Subcutaneous abdominal adipose tissue (tissue), 5 donors: ENCODE measurements at regions not wholly inside any gene's neighbourhood (a gene's known extent, or its start where the extent isn't known, plus 50 kb on each side); places are given as distances from the start of the nearest gene placed in this dataset.

Experiments used
- H3K27ac ChIP-seq: one replicate; pipeline ENCODE4 v1.7.0; 2013; ENCODE audit warnings: low read depth, mild to moderate bottlenecking, inconsistent platforms, low read length, moderate library complexity
- H3K27me3 ChIP-seq, 5 donors: one replicate each; pipeline ENCODE4 v1.7.0; 2013; ENCODE audit warnings: low read length in 5 of 5, inconsistent platforms in 1 of 5; ENCODE audit not compliant: control insufficient read depth in 5 of 5, insufficient read depth in 4 of 5
- H3K36me3 ChIP-seq, 5 donors: one replicate each; pipeline ENCODE4 v1.7.0; 2013; ENCODE audit warnings: low read length in 5 of 5; ENCODE audit not compliant: control insufficient read depth in 5 of 5, insufficient read depth in 5 of 5
- H3K4me1 ChIP-seq, 5 donors: one replicate each; pipeline ENCODE4 v1.7.0; 2013; ENCODE audit warnings: low read length in 5 of 5, mild to moderate bottlenecking in 3 of 5, moderate library complexity in 1 of 5; ENCODE audit not compliant: control insufficient read depth in 5 of 5, insufficient read depth in 5 of 5
- H3K4me3 ChIP-seq, 5 donors: one replicate each; pipeline ENCODE4 v1.7.0; 2013; ENCODE audit warnings: low read length in 5 of 5, low read depth in 1 of 5
- H3K9ac ChIP-seq, 5 donors: one replicate each; pipeline ENCODE4 v1.7.0; 2013; ENCODE audit warnings: low read length in 5 of 5, mild to moderate bottlenecking in 4 of 5, moderate library complexity in 3 of 5
- H3K9me3 ChIP-seq, 5 donors: one replicate each; pipeline ENCODE4 v1.7.0; 2013; ENCODE audit warnings: low read length in 5 of 5; ENCODE audit not compliant: control insufficient read depth in 5 of 5
- donor health status: healthy.
- donor health status: healthy.
- donor health status: healthy.
- donor health status: healthy.
- donor health status: healthy.

- Histone ChIP-seq H3K27ac (no peak overlapping the region), H3K4me3 (no peak overlapping the region), H3K36me3 (no peaks in the 10 kb centered on the region), H3K9me3 (peaks cover 4 to 17% (median 8%) of the 10 kb centered on the region in 5 donors), H3K27me3 (no peaks in the 10 kb centered on the region), H3K9ac (no peak overlapping the region), H3K4me1 (no peaks in the 10 kb centered on the region)
Measured at GRCh38 chr11:37390576-37391083, 792.6 kb upstream of the RAG2 start.

- Histone ChIP-seq H3K4me3 (no peak overlapping the region), H3K9me3 (peaks cover 0 to 20% (median 20%) of the 10 kb centered on the region in 5 donors), H3K9ac (no peak overlapping the region), H3K27me3 (no peaks in the 10 kb centered on the region), H3K4me1 (no peaks in the 10 kb centered on the region), H3K36me3 (no peaks in the 10 kb centered on the region), H3K27ac (no peak overlapping the region)
Measured at GRCh38 chr11:37378958-37379357, 780.9 kb upstream of the RAG2 start.

- Histone ChIP-seq H3K9me3 (peaks cover 0 to 15% (median 12%) of the 10 kb centered on the region in 5 donors), H3K27me3 (no peaks in the 10 kb centered on the region), H3K36me3 (no peaks in the 10 kb centered on the region), H3K4me3 (no peak overlapping the region), H3K27ac (no peak overlapping the region), H3K9ac (no peak overlapping the region), H3K4me1 (no peaks in the 10 kb centered on the region)
Measured at GRCh38 chr11:37372667-37373066, 774.6 kb upstream of the RAG2 start.

GRCh38 chr11:37371346-37371970 lies 773.4 kb upstream of the RAG2 start:
- H3K9ac ChIP-seq = no peak overlapping the region
- H3K36me3 ChIP-seq = no peaks in the 10 kb centered on the region
- H3K27me3 ChIP-seq = no peaks in the 10 kb centered on the region
- no peak overlapping the region for H3K4me3 ChIP-seq
- no peak overlapping the region for H3K27ac ChIP-seq
- peaks cover 0 to 6% (median 4%) of the 10 kb centered on the region in 5 donors for H3K9me3 ChIP-seq
- H3K4me1 ChIP-seq = no peaks in the 10 kb centered on the region

GRCh38 chr11:37370817-37371216 lies 772.8 kb upstream of the RAG2 start:
- Histone ChIP-seq H3K36me3 (no peaks in the 10 kb centered on the region), H3K27me3 (no peaks in the 10 kb centered on the region), H3K27ac (no peak overlapping the region), H3K9ac (no peak overlapping the region), H3K9me3 (peaks cover 0 to 6% (median 3%) of the 10 kb centered on the region in 5 donors), H3K4me3 (no peak overlapping the region), H3K4me1 (no peaks in the 10 kb centered on the region)

- no peak overlapping the region for H3K4me3 ChIP-seq
- peaks cover 0 to 3% (median 0%) of the 10 kb centered on the region in 5 donors for H3K9me3 ChIP-seq
- no peak overlapping the region for H3K9ac ChIP-seq
- no peaks in the 10 kb centered on the region for H3K27me3 ChIP-seq
- no peaks in the 10 kb centered on the region for H3K4me1 ChIP-seq
- H3K27ac ChIP-seq = no peak overlapping the region
- no peaks in the 10 kb centered on the region for H3K36me3 ChIP-seq
Measured at GRCh38 chr11:37364246-37364839, 766.3 kb upstream of the RAG2 start.

GRCh38 chr11:37353192-37353591 lies 755.2 kb upstream of the RAG2 start:
- Histone ChIP-seq H3K9ac (no peak overlapping the region), H3K36me3 (no peaks in the 10 kb centered on the region), H3K4me1 (no peaks in the 10 kb centered on the region), H3K4me3 (no peak overlapping the region), H3K9me3 (peaks cover 0 to 4% (median 0%) of the 10 kb centered on the region in 5 donors), H3K27me3 (peaks cover 0 to 3% (median 0%) of the 10 kb centered on the region in 5 donors), H3K27ac (no peak overlapping the region)

GRCh38 chr11:37352485-37352884 lies 754.4 kb upstream of the RAG2 start:
- Histone ChIP-seq H3K27ac (no peak overlapping the region), H3K4me1 (no peaks in the 10 kb centered on the region), H3K36me3 (no peaks in the 10 kb centered on the region), H3K9ac (no peak overlapping the region), H3K4me3 (no peak overlapping the region), H3K9me3 (peaks cover 0 to 4% (median 0%) of the 10 kb centered on the region in 5 donors), H3K27me3 (peaks cover 0 to 3% (median 0%) of the 10 kb centered on the region in 5 donors)

- no peaks in the 10 kb centered on the region for H3K36me3 ChIP-seq
- no peaks in the 10 kb centered on the region for H3K9me3 ChIP-seq
- no peak overlapping the region for H3K4me3 ChIP-seq
- no peak overlapping the region for H3K27ac ChIP-seq
- no peak overlapping the region for H3K9ac ChIP-seq
- no peaks in the 10 kb centered on the region for H3K27me3 ChIP-seq
- H3K4me1 ChIP-seq = no peaks in the 10 kb centered on the region
Measured at GRCh38 chr11:37343290-37343689, 745.3 kb upstream of the RAG2 start.

GRCh38 chr11:37336401-37336800 lies 738.4 kb upstream of the RAG2 start:
- no peaks in the 10 kb centered on the region for H3K27me3 ChIP-seq
- no peak overlapping the region for H3K4me3 ChIP-seq
- no peak overlapping the region for H3K9ac ChIP-seq
- H3K9me3 ChIP-seq = no peaks in the 10 kb centered on the region
- no peaks in the 10 kb centered on the region for H3K4me1 ChIP-seq
- H3K27ac ChIP-seq = no peak overlapping the region
- H3K36me3 ChIP-seq = no peaks in the 10 kb centered on the region
